AG10803 (cell line): ENCODE measurements at regions not wholly inside any gene's neighbourhood (a gene's known extent, or its start where the extent isn't known, plus 50 kb on each side); places are given as distances from the start of the nearest gene placed in this dataset.
"Not testable (repeated sequence)": the region's sequence is repeated elsewhere in the genome, so short reads cannot be mapped to it uniquely, and the experiment has no call there.

Experiments used
- DNase-seq: peaks from one replicate; pipeline ENCODE4 v3.0.0; 2010; ENCODE audit warnings: low read depth
- H3K4me3 ChIP-seq: 2 replicates; pipeline ENCODE4 v1.5.1; 2011; ENCODE audit warnings: mild to moderate bottlenecking, low read length, control low read depth
- TF ChIP-seq, protein P1 (sequence below): conservative IDR thresholded peaks from 2 replicates; pipeline ENCODE4 v1.5.1; 2011; ENCODE audit warnings: mild to moderate bottlenecking, low read length, control low read depth, inconsistent platforms

- TF ChIP-seq, protein P1, sequence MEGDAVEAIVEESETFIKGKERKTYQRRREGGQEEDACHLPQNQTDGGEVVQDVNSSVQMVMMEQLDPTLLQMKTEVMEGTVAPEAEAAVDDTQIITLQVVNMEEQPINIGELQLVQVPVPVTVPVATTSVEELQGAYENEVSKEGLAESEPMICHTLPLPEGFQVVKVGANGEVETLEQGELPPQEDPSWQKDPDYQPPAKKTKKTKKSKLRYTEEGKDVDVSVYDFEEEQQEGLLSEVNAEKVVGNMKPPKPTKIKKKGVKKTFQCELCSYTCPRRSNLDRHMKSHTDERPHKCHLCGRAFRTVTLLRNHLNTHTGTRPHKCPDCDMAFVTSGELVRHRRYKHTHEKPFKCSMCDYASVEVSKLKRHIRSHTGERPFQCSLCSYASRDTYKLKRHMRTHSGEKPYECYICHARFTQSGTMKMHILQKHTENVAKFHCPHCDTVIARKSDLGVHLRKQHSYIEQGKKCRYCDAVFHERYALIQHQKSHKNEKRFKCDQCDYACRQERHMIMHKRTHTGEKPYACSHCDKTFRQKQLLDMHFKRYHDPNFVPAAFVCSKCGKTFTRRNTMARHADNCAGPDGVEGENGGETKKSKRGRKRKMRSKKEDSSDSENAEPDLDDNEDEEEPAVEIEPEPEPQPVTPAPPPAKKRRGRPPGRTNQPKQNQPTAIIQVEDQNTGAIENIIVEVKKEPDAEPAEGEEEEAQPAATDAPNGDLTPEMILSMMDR, result no peak
These were observed 55.1 kb downstream of the ID4 start for GRCh38 chr6:19892260-19892659.

GRCh38 chr6:19895866-19896692 lies 58.9 kb downstream of the ID4 start:
- no peak overlapping the region for H3K4me3 ChIP-seq
- TF ChIP-seq, protein P1, result no peak
- DNase-seq, result no peak

More at GRCh38 chr6:19892260-19892659, 55.1 kb downstream of the ID4 start:
- H3K4me3 ChIP-seq, result no peak overlapping the region
- no peak for DNase-seq

- H3K4me3 ChIP-seq, result no peak overlapping the region
- no peak for DNase-seq
These were observed 59.5 kb downstream of the ID4 start for GRCh38 chr6:19896693-19897010.

GRCh38 chr6:19898141-19898740 lies 61.1 kb downstream of the ID4 start:
- TF ChIP-seq, protein P1, result no peak
- DNase-seq, result no peak
- H3K4me3 ChIP-seq, result no peak overlapping the region

More at GRCh38 chr6:19896693-19897010, 59.5 kb downstream of the ID4 start:
- TF ChIP-seq, protein P1, result no peak

DNA sequence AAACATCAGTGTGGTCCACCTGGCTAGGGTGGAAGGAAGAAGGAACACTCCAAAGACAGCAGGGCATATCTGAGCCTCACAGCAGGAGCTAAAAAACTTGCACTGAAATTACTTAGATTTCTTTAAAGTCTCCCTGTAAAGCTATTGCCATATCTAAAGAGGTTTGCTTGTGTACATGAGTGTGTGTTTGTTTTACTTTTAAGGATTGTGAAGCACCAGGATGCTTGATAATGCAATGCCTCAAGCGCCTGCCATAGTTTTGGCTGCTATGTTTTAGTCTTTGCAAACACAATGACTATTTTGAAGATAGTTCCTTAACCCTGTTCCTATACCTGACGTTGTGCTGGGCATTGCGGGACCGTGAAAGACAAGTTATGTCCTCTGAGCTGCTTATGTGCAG lies 65.0 kb downstream of the ID4 start:
- DNase-seq, result no peak
- TF ChIP-seq, protein P1, result no peak
- no peak overlapping the region for H3K4me3 ChIP-seq

GRCh38 chr6:19904408-19904807 lies 67.2 kb downstream of the ID4 start:
- DNase-seq, H3K4me3 ChIP-seq: not testable (repeated sequence)

DNA sequence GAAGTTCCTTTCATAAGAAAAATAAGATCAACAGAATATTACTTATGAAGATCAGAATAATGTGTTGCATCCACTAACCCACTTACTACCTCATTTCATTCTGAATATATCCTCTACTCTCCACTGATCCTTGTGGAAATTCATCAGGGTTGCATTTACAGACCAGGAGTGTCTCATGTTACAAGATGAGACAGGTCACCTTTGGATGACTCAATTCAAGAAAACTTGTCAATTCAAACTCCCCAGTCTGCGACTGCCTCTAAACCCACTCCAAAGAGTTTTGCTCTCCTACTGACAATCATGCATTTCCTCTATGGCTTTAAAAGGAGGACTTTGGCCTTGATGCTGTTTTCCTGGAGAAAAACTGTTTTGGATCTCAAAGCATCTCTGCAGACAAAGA lies 68.4 kb downstream of the ID4 start:
- no peak overlapping the region for H3K4me3 ChIP-seq
- no peak for DNase-seq
- TF ChIP-seq, protein P1, result no peak
